Transverse colon (tissue), 4 donors: ENCODE measurements at regions not wholly inside any gene's neighbourhood (a gene's known extent, or its start where the extent isn't known, plus 50 kb on each side); places are given as distances from the start of the nearest gene placed in this dataset.

ENCODE experiments used
- DNase-seq: peaks from one replicate; pipeline ENCODE4 v3.0.0-alpha.2; 2019
- H3K27ac ChIP-seq, 4 donors: fragments of 200-600 bp; sonication (generic); 2 replicates each; pipeline ENCODE4 v1.5.1; 2016 to 2018; ENCODE audit warnings: inconsistent platforms in 4 of 4
- H3K27me3 ChIP-seq: fragments of 200-600 bp; sonication (generic); 2 replicates; pipeline ENCODE4 v1.5.1; 2017; ENCODE audit warnings: inconsistent platforms
- H3K36me3 ChIP-seq, 4 donors: fragments of 200-600 bp; sonication (generic); 2 replicates each; pipeline ENCODE4 v1.5.1; 2017 to 2019; ENCODE audit warnings: inconsistent platforms in 4 of 4
- H3K4me1 ChIP-seq, 4 donors: fragments of 200-600 bp; sonication (generic); 2 replicates each; pipeline ENCODE4 v1.5.1; 2017 to 2020; ENCODE audit warnings: inconsistent platforms in 4 of 4
- H3K4me3 ChIP-seq, 4 donors: fragments of 200-600 bp; sonication (generic); 1 replicate in 1 of 4; 2 replicates in 3 of 4; pipeline versions ENCODE4 v1.5.1 to v1.6.1; 2017 to 2019; ENCODE audit warnings: inconsistent platforms in 4 of 4
- H3K9me3 ChIP-seq, 2 donors: fragments of 200-600 bp; sonication (generic); 2 replicates each; pipeline ENCODE4 v1.5.1; 2017 to 2019; ENCODE audit warnings: inconsistent platforms in 2 of 2
- EP300 ChIP-seq: sonication (generic); formaldehyde crosslinking; IDR thresholded peaks from one replicate; pipeline ENCODE4 v1.6.1; 2017; ENCODE audit warnings: antibody characterized with exemption, low read depth
- POLR2A ChIP-seq: fragments of 450-650 bp; IDR thresholded peaks from one replicate; pipeline ENCODE4 v1.6.1; 2016; ENCODE audit warnings: antibody characterized with exemption, mild to moderate bottlenecking, moderate library complexity
- POLR2AphosphoS5 ChIP-seq, 3 donors: sonication (generic); formaldehyde crosslinking; IDR thresholded peaks; one replicate each; pipeline ENCODE4 v1.6.1; 2016; ENCODE audit warnings: antibody characterized with exemption in 3 of 3
- WGBS, 2 donors: methylation state at CpG; one replicate each; pipeline ENCODE4 v1.1.5; 2018; ENCODE audit warnings: low coverage in 1 of 2; 5-methylcytosine and 5-hydroxymethylcytosine counted together
- in situ Hi-C, 4 donors: fragments of 200-750 bp; cut with MboI; loops; one replicate each; pipeline versions ENCODE4 v1.15.0 to v1.15.1; 2017; ENCODE audit warnings: low sequenced_read_pairs in 3 of 4, low pct_ligation_motif_present in 1 of 4, low pct_unique_long_range_greater_than_20kb in 1 of 4
- intact Hi-C: fragments of 100-400 bp; cut with DNase I; formaldehyde crosslinking; loops from one replicate; pipeline ENCODE4 v1.15.1; 2023; ENCODE audit warnings: low total_unique reads
- TF ChIP-seq, protein P1 (sequence below), 5 experiments: fragments of 200-600 bp in 3 of 5; fragments of 450-650 bp in 2 of 5; sonication (generic) in 3 of 5; IDR thresholded peaks; 1 replicate in 2 of 5; 2 replicates in 3 of 5; pipeline ENCODE4 v1.5.1; 2016 to 2017; ENCODE audit warnings: antibody characterized with exemption in 5 of 5, inconsistent platforms in 3 of 5, mild to moderate bottlenecking in 2 of 5, moderate library complexity in 1 of 5

DNA sequence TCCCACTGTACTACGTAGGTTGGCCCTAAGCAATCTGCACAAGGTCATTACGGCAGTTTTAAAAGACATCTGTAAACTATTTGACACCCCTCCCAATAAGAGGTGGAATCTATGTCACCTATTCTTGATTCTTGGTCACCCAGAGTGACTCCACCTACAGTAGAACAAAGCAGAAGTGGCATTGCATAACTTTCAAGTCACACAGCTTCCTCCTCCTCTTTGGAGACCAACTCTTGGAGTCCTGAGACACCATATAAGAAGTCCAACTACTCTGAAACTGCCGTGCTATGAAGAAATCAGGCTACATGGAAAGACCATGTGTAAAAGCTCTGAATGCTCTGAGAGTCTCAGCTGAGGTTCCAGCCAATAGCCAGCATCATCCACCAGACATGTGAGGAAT is 253.5 kb upstream of the CDH20 start:
- H3K4me3 ChIP-seq, result no peak overlapping the region
- in situ Hi-C loops, result loop anchor here in 3 of 4 donors (25.0 kb wide), 2 partner anchors 408 to 433 kb away; no protein-coding TSS in a partner anchor
- intact Hi-C loops, result loop anchor here (10.0 kb wide), 1 partner anchor 65 kb away; no protein-coding TSS in a partner anchor
- H3K4me1 ChIP-seq, result no peaks in the 10 kb centered on the region
- 60 to 75% methylated on average over 1 to 3 of the region's 3 CpGs for WGBS, 2 donors
- no peaks in the 10 kb centered on the region for H3K9me3 ChIP-seq
- H3K36me3 ChIP-seq, result no peaks in the 10 kb centered on the region
- H3K27ac ChIP-seq, result no peak overlapping the region
- H3K27me3 ChIP-seq, result no peaks in the 10 kb centered on the region
- no peak for DNase-seq
- TF ChIP-seq EP300, result no peak

DNA sequence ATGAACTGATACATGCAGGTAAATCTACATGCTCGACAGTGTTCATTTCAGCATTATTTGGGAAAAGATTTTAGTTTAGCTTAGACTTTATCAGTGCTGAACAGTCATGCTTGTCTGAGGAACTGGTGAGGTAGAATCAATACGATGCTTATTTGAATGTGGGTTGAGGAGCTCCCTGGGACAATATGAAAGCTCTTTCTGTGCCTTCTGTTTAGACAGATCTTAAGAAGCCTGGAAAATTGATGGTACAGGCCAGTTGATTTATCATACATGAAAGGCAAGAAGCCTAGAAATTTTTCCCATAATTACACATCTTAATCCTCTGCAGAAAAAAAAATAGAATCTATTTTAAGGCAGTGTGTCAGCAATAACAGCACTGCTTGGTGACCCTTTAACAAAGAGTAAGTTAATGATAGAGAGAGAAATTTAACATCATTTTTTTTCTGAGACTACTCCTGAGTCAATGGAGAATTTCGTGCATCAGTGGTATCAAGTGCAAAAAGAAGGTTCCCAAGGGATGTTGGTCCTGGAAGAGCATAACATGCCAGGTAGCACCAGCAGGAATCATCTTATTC is 252.2 kb upstream of the CDH20 start:
- in situ Hi-C loops, result loop anchor here in 3 of 4 donors (25.0 kb wide), 2 partner anchors 406 to 431 kb away; no protein-coding TSS in a partner anchor
- no peaks in the 10 kb centered on the region for H3K9me3 ChIP-seq
- no peak overlapping the region for H3K27ac ChIP-seq
- no peaks in the 10 kb centered on the region for H3K36me3 ChIP-seq
- no peak for TF ChIP-seq POLR2A
- no peak for TF ChIP-seq POLR2AphosphoS5 (IDR thresholded peaks at IDR 0.05)
- TF ChIP-seq EP300, result no peak
- TF ChIP-seq, protein P1, sequence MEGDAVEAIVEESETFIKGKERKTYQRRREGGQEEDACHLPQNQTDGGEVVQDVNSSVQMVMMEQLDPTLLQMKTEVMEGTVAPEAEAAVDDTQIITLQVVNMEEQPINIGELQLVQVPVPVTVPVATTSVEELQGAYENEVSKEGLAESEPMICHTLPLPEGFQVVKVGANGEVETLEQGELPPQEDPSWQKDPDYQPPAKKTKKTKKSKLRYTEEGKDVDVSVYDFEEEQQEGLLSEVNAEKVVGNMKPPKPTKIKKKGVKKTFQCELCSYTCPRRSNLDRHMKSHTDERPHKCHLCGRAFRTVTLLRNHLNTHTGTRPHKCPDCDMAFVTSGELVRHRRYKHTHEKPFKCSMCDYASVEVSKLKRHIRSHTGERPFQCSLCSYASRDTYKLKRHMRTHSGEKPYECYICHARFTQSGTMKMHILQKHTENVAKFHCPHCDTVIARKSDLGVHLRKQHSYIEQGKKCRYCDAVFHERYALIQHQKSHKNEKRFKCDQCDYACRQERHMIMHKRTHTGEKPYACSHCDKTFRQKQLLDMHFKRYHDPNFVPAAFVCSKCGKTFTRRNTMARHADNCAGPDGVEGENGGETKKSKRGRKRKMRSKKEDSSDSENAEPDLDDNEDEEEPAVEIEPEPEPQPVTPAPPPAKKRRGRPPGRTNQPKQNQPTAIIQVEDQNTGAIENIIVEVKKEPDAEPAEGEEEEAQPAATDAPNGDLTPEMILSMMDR (IDR thresholded peaks at IDR 0.05), result no peak
- no peak overlapping the region for H3K4me3 ChIP-seq
- intact Hi-C loops, result loop anchor here (10.0 kb wide), 1 partner anchor 64 kb away; no protein-coding TSS in a partner anchor
- H3K27me3 ChIP-seq, result no peaks in the 10 kb centered on the region
- no peak for DNase-seq
- 63 to 77% methylated on average over 3 of the region's 3 CpGs for WGBS, 2 donors
- H3K4me1 ChIP-seq, result no peaks in the 10 kb centered on the region

DNA sequence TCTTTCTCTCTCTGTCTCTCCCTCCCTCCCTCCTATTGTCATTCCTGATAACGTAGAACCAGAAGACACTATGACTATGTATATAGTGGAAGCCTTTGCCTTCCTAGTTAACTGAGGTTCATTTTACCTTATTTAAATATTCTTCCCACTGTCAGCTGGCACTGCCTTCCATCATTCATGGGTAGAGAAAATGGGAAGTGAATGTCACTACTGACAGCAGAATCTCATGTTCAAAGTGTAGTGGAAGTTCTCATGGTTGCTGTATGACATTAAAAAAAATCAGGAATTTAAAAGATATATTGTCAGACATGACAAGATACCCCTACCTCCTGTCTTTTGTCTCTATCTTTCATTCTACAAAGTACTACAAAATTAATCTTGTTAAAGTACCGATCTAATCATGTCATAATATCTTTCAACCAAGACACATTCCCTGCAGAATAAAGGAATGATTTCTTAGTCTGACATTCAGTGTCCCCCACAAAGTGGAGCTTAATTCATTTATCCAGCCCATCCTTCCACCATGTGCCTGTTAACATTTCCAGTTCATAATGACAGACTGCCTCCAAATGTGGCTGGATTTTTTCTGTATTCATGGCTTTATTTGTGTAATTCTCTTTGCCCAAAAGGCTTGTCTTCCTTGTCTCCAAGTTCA is 250.1 kb upstream of the CDH20 start:
- Histone ChIP-seq H3K4me1 (no peaks in the 10 kb centered on the region), H3K9me3 (no peaks in the 10 kb centered on the region), H3K36me3 (no peaks in the 10 kb centered on the region), H3K4me3 (no peak overlapping the region), H3K27me3 (no peaks in the 10 kb centered on the region), H3K27ac (no peak overlapping the region)
- in situ Hi-C loops (loop anchor here in 3 of 4 donors (25.0 kb wide), 2 partner anchors 404 to 429 kb away; no protein-coding TSS in a partner anchor), intact Hi-C loops (loop anchor here (10.0 kb wide), 1 partner anchor 62 kb away; no protein-coding TSS in a partner anchor)
- DNase-seq, result no peak
- TF ChIP-seq, protein P1 (IDR thresholded peaks at IDR 0.05), result no peak
- TF ChIP-seq POLR2AphosphoS5 (IDR thresholded peaks at IDR 0.05), result no peak
- TF ChIP-seq POLR2A, result no peak
- TF ChIP-seq EP300, result no peak
- 68 to 77% methylated on average over 2 of the region's 2 CpGs for WGBS, 2 donors

DNA sequence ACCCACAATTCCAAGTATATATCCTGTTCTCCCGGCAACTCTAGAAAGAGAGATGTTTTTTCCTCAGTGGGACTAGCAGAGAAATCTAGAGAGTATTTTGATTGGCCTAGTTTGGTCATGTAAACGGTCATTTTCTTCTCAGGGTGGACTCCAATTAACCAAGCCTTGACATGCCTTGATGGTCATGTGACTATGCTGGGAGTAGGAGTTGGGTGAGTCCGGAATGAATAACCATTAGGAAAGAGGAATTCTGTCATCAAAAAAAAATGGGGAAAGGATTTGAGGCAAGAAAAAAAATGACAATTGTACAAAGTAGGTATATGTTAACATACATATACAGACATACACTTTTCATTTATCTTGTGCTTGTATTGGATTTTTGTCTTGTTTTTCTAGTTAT is 248.2 kb upstream of the CDH20 start:
- intact Hi-C loops (loop anchor here (10.0 kb wide), 1 partner anchor 60 kb away; no protein-coding TSS in a partner anchor), in situ Hi-C loops (loop anchor here in 3 of 4 donors (25.0 kb wide), 2 partner anchors 402 to 427 kb away; no protein-coding TSS in a partner anchor)
- TF ChIP-seq, protein P1 (IDR thresholded peaks at IDR 0.05), result no peak
- H3K27ac ChIP-seq, result no peak overlapping the region
- no peaks in the 10 kb centered on the region for H3K4me1 ChIP-seq
- no peaks in the 10 kb centered on the region for H3K27me3 ChIP-seq
- no peak for DNase-seq
- no peaks in the 10 kb centered on the region for H3K9me3 ChIP-seq
- H3K4me3 ChIP-seq, result no peak overlapping the region
- 71 to 80% methylated on average over 3 of the region's 3 CpGs for WGBS, 2 donors
- H3K36me3 ChIP-seq, result no peaks in the 10 kb centered on the region
